HTR-8/SVneo (cell line): ENCODE measurements at regions not wholly inside any gene's neighbourhood (a gene's known extent, or its start where the extent isn't known, plus 50 kb on each side); places are given as distances from the start of the nearest gene placed in this dataset.

Experiments used
- DNase-seq: peaks from one replicate; pipeline ENCODE4 v3.0.0; 2011; ENCODE audit warnings: low spot score, mixed read lengths; ENCODE audit not compliant: insufficient read length
- FAIRE-seq: peaks from 2 replicates; lab custom pipeline; 2011; peaks lifted over from hg19 to GRCh38; lab: Jason Lieb, UNC

GRCh38 chr10:4046030-4046429 lies 261.0 kb upstream of the KLF6 start:
- no peak for FAIRE-seq
- no peak for DNase-seq

GRCh38 chr10:4043897-4044665 lies 259.1 kb upstream of the KLF6 start:
- DNase-seq: no peak
- no peak for FAIRE-seq

- DNase-seq: no peak
- FAIRE-seq: no peak
Observed at GRCh38 chr10:4041635-4042034, 256.6 kb upstream of the KLF6 start.

- DNase-seq (no peak), FAIRE-seq (no peak)
Observed at GRCh38 chr10:4038000-4038399, 253.0 kb upstream of the KLF6 start.

- DNase-seq: no peak
- FAIRE-seq: no peak
Observed at GRCh38 chr10:4035599-4035945, 250.6 kb upstream of the KLF6 start.

GRCh38 chr10:4034907-4035598 lies 250.0 kb upstream of the KLF6 start:
- no peak for DNase-seq
- FAIRE-seq: no peak

- DNase-seq (no peak), FAIRE-seq (no peak)
Observed at GRCh38 chr10:4033341-4033896, 248.4 kb upstream of the KLF6 start.

- FAIRE-seq (no peak), DNase-seq (no peak)
Observed at GRCh38 chr10:4029866-4030265, 244.9 kb upstream of the KLF6 start.

- FAIRE-seq (no peak), DNase-seq (no peak)
Observed at GRCh38 chr10:4028854-4029583, 244.0 kb upstream of the KLF6 start.

- DNase-seq (no peak), FAIRE-seq (no peak)
Observed at GRCh38 chr10:4028027-4028471, 243.0 kb upstream of the KLF6 start.

- no peak for DNase-seq
- FAIRE-seq: no peak
Observed at GRCh38 chr10:4025339-4025738, 240.3 kb upstream of the KLF6 start.

GRCh38 chr10:4024516-4025245 lies 239.7 kb upstream of the KLF6 start:
- DNase-seq (no peak), FAIRE-seq (no peak)

- peak; percentile 10 for DNase-seq
- FAIRE-seq: no peak
Observed at GRCh38 chr10:4024027-4024426, 239.0 kb upstream of the KLF6 start.

GRCh38 chr10:4022473-4022872 lies 237.5 kb upstream of the KLF6 start:
- DNase-seq (no peak), FAIRE-seq (no peak)

- no peak for FAIRE-seq
- no peak for DNase-seq
Observed at GRCh38 chr10:4020631-4021030, 235.6 kb upstream of the KLF6 start.

GRCh38 chr10:4018054-4018511 lies 233.1 kb upstream of the KLF6 start:
- FAIRE-seq (no peak), DNase-seq (no peak)

GRCh38 chr10:4017336-4017735 lies 232.3 kb upstream of the KLF6 start:
- DNase-seq (no peak), FAIRE-seq (no peak)

GRCh38 chr10:4016214-4016740 lies 231.3 kb upstream of the KLF6 start:
- no peak for DNase-seq
- FAIRE-seq: no peak

GRCh38 chr10:4013651-4014121 lies 228.7 kb upstream of the KLF6 start:
- DNase-seq: no peak
- no peak for FAIRE-seq

GRCh38 chr10:4012848-4013247 lies 227.8 kb upstream of the KLF6 start:
- DNase-seq (no peak), FAIRE-seq (no peak)
